ENCODE measurements at regions not wholly inside any gene's neighbourhood (a gene's known extent, or its start where the extent isn't known, plus 50 kb on each side); places are given as distances from the start of the nearest gene placed in this dataset.

DNA sequence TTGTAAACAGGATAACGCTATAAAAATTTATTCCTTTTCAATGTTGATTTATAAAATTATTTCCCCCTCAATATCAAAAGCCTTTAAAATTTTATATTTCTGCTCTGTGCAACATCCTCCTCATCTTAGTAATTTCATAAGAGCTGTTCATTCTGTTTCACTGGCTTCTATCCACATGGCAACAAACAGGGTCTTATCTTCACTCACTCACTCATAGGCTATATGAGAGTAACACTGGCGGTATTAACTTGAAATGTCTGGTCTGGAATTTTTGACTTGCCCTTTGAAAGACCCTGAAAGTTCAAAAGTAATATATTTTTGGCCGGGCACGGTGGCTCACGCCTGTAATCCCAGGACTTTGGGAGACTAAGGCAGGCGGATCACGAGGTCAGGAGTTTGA is 77.4 kb upstream of the KRTAP11-1 start (continued):
- TF ChIP-seq, protein P1, sequence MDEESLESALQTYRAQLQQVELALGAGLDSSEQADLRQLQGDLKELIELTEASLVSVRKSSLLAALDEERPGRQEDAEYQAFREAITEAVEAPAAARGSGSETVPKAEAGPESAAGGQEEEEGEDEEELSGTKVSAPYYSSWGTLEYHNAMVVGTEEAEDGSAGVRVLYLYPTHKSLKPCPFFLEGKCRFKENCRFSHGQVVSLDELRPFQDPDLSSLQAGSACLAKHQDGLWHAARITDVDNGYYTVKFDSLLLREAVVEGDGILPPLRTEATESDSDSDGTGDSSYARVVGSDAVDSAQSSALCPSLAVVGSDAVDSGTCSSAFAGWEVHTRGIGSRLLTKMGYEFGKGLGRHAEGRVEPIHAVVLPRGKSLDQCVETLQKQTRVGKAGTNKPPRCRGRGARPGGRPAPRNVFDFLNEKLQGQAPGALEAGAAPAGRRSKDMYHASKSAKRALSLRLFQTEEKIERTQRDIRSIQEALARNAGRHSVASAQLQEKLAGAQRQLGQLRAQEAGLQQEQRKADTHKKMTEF (CRISPR knock-in tag; IDR thresholded peaks at IDR 0.05): no peak
- TF ChIP-seq TBX3 (IDR thresholded peaks at IDR 0.05; ENCODE audit: borderline replicate concordance): no peak
- TF ChIP-seq, protein P2, sequence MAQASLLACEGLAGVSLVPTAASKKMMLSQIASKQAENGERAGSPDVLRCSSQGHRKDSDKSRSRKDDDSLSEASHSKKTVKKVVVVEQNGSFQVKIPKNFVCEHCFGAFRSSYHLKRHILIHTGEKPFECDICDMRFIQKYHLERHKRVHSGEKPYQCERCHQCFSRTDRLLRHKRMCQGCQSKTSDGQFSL (CRISPR knock-in tag; IDR thresholded peaks at IDR 0.05): no peak
- no peak for TF ChIP-seq ZNF232 (CRISPR knock-in tag; IDR thresholded peaks at IDR 0.05; ENCODE audit: borderline replicate concordance)
- TF ChIP-seq, protein P3, sequence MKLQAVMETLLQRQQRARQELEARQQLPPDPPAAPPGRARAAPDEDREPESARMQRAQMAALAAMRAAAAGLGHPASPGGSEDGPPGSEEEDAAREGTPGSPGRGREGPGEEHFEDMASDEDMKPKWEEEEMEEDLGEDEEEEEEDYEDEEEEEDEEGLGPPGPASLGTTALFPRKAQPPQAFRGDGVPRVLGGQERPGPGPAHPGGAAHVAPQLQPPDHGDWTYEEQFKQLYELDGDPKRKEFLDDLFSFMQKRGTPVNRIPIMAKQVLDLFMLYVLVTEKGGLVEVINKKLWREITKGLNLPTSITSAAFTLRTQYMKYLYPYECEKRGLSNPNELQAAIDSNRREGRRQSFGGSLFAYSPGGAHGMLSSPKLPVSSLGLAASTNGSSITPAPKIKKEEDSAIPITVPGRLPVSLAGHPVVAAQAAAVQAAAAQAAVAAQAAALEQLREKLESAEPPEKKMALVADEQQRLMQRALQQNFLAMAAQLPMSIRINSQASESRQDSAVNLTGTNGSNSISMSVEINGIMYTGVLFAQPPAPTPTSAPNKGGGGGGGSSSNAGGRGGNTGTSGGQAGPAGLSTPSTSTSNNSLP (IDR thresholded peaks at IDR 0.05; ENCODE audit: low read depth, low read length): no peak

DNA sequence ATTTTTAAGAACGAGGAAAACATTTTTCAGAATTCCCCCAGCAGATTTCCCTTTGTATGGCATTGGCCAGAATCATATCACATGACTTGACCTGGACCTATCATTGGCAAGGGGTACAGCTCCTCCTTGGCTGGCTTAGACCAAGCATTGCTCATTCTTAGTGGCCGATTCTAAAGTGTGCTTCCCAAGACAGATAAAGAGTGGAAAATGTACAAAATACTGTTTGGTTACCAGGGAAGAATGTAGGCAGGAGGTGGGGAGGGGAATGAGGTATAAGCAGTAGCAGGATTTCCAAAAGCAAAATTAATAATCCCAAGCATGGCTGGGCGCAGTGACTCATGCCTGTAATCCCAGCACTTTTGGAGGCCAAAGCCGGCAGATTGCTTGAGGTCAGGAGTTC is 75.6 kb upstream of the KRTAP11-1 start:
- H3K9me3 ChIP-seq (ENCODE audit: low read length): peaks cover 90% of the 10 kb centered on the region
- no peaks in the 10 kb centered on the region for H3K27me3 ChIP-seq (ENCODE audit: control insufficient read depth in 1 of 2, insufficient read depth in 2 of 2, low read length in 2 of 2)
- BruUV-seq (replicated peaks): no TSS peak
- FAIRE-seq: no peak
- H3K79me2 ChIP-seq (ENCODE audit: insufficient read depth, low read length): no peaks in the 10 kb centered on the region
- H3K27ac ChIP-seq (ENCODE audit: extremely low read length, insufficient read depth, low read length): no peak overlapping the region
- H4K20me1 ChIP-seq (ENCODE audit: insufficient read depth, low read length): no peaks in the 10 kb centered on the region
- ATAC-seq: no peak
- CTCF ChIA-PET (ENCODE audit: low intra/inter-chr PET ratio, low total read pairs): no interaction called here
- POLR2A ChIA-PET: no interaction called here
- DNase-seq (ENCODE audit: low spot score): no peak
- no peak for TF ChIP-seq ZNF616 (CRISPR knock-in tag; IDR thresholded peaks at IDR 0.05; ENCODE audit: low read depth)
- TF ChIP-seq ISL2 (CRISPR knock-in tag; IDR thresholded peaks at IDR 0.05): no peak
- TF ChIP-seq, protein P4, sequence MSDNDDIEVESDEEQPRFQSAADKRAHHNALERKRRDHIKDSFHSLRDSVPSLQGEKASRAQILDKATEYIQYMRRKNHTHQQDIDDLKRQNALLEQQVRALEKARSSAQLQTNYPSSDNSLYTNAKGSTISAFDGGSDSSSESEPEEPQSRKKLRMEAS (IDR thresholded peaks at IDR 0.05): no peak
- TF ChIP-seq ZNF468 (CRISPR knock-in tag; IDR thresholded peaks at IDR 0.05): no peak
- TF ChIP-seq, protein P5, sequence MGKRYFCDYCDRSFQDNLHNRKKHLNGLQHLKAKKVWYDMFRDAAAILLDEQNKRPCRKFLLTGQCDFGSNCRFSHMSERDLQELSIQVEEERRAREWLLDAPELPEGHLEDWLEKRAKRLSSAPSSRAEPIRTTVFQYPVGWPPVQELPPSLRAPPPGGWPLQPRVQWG (CRISPR knock-in tag; IDR thresholded peaks at IDR 0.05; ENCODE audit: borderline replicate concordance, low read depth): no peak
- no peak for TF ChIP-seq JDP2 (CRISPR knock-in tag; IDR thresholded peaks at IDR 0.05; ENCODE audit: borderline replicate concordance)
- TF ChIP-seq GABPB1 (CRISPR knock-in tag; IDR thresholded peaks at IDR 0.05): no peak
- no peak for TF ChIP-seq KAT7 (CRISPR knock-in tag; IDR thresholded peaks at IDR 0.05; ENCODE audit: borderline replicate concordance)
- no peaks in the 10 kb centered on the region for H3K36me3 ChIP-seq (replicated peaks in 1 of 2; ENCODE audit: control insufficient read depth in 1 of 2, insufficient read depth in 2 of 2, low read length in 2 of 2)
- H3K4me2 ChIP-seq (ENCODE audit: low read depth, low read length): no peak overlapping the region
- in situ Hi-C loops (cut with HindIII; ENCODE audit: extremely low pct_ligation_motif_present, low pct_unique_long_range_greater_than_20kb): no loop called here
- H3K4me1 ChIP-seq (ENCODE audit: insufficient read depth, low read length): no peaks in the 10 kb centered on the region
- H2AFZ ChIP-seq (ENCODE audit: low read length): no peak overlapping the region
- no peak overlapping the region for H3K9ac ChIP-seq (ENCODE audit: insufficient read depth, low read depth, low read length)
- 1% methylated on average over 4 of the region's 4 CpGs for WGBS (ENCODE audit: low lambda C conversion rate)
- no peak overlapping the region for H3K4me3 ChIP-seq (replicated peaks in 1 of 3; ENCODE audit: insufficient read depth in 1 of 3, low read depth in 2 of 3, low read length in 3 of 3)
- intact Hi-C loops (cut with micrococcal nuclease; ENCODE audit: unreplicated experiment): no loop called here

All from HepG2 (cell line).